ENCODE measurements at regions not wholly inside any gene's neighbourhood (a gene's known extent, or its start where the extent isn't known, plus 50 kb on each side); places are given as distances from the start of the nearest gene placed in this dataset.

GRCh38 chr10:33483124-33483815, 148.8 kb upstream of the NRP1 start:
- CTCF ChIA-PET (ENCODE audit: partially characterized antibody) = interaction anchor here (0.6 to 1.0 kb wide), 2 partner anchors 52 to 268 kb away, joined by 3 read pairs; no protein-coding TSS in a partner anchor
- Histone ChIP-seq H3K4ac (replicated peaks; ENCODE audit: insufficient read length, low read depth, low read length) (no peak overlapping the region), H4K8ac (ENCODE audit: extremely low read depth, insufficient read depth, low read length) (no peak overlapping the region), H3K27ac (ENCODE audit: low read depth, low read length) (no peak overlapping the region), H3K27me3 (replicated peaks in 1 of 4; ENCODE audit: control insufficient read depth in 3 of 4, extremely low read depth in 1 of 4, insufficient read depth in 3 of 4, low read length in 3 of 4) (no peaks in the 10 kb centered on the region), H2AK5ac (ENCODE audit: low read depth, low read length) (no peak overlapping the region), H3K79me1 (ENCODE audit: low read depth, low read length) (no peaks in the 10 kb centered on the region), H4K20me1 (replicated peaks in 1 of 2; ENCODE audit: control insufficient read depth in 1 of 2, insufficient read depth in 2 of 2, low read length in 2 of 2) (no peaks in the 10 kb centered on the region), H3K9me3 (ENCODE audit: insufficient read depth in 2 of 2, low read depth in 1 of 2, low read length in 1 of 2) (peaks cover 9 to 12% of the 10 kb centered on the region in 2 experiments; a peak in 3 of 4 replicates), H3K36me3 (ENCODE audit: control insufficient read depth in 2 of 4, insufficient read depth in 4 of 4, low read length in 3 of 4) (peaks cover 0 to 3% (median 0%) of the 10 kb centered on the region in 4 experiments; a peak in 1 of 8 replicates), H3K23ac (ENCODE audit: insufficient read length) (no peak overlapping the region), H2BK15ac (ENCODE audit: low read length) (no peak overlapping the region), H3K9ac (replicated peaks in 1 of 4; ENCODE audit: extremely low read depth in 1 of 4, low read depth in 3 of 4, low read length in 3 of 4) (no peak overlapping the region), H2BK12ac (ENCODE audit: low read depth, low read length) (peak overlapping the region; percentile 60), H3K56ac (replicated peaks; ENCODE audit: insufficient read length, low read depth, low read length) (no peak overlapping the region), H3K18ac (ENCODE audit: extremely low read depth, low read length) (no peak overlapping the region), H2BK120ac (replicated peaks; ENCODE audit: low read depth, low read length) (no peak overlapping the region), H3K4me3 (ENCODE audit: extremely low read depth in 1 of 4, insufficient read depth in 2 of 4, low read depth in 3 of 4, low read length in 4 of 4) (no peak overlapping the region), H3K23me2 (ENCODE audit: low read depth, low read length) (no peaks in the 10 kb centered on the region), H3K4me1 (replicated peaks in 1 of 4; ENCODE audit: control insufficient read depth in 3 of 4, insufficient read depth in 4 of 4, low read length in 3 of 4) (peaks cover 2 to 17% (median 11%) of the 10 kb centered on the region in 4 experiments; a peak in 5 of 7 replicates), H4K5ac (ENCODE audit: insufficient read length, low read depth, low read length) (no peak overlapping the region), H2BK20ac (ENCODE audit: low read length) (peak overlapping the region; percentile 87; the same call in 1 of the 2 replicates), H2BK5ac (ENCODE audit: low read depth, low read length) (0 out of 2 replicates have a peak overlapping the region, but pooled peaks have one; percentile 86), H3K14ac (ENCODE audit: insufficient read length) (no peak overlapping the region), H3K4me2 (ENCODE audit: insufficient read depth in 1 of 2, low read depth in 2 of 2, low read length in 2 of 2) (peak overlapping the region in 1 of 2 experiments; percentile 56; a peak in 2 of 4 replicates), H4K91ac (replicated peaks; ENCODE audit: insufficient read length, low read length) (no peak overlapping the region), H3K79me2 (ENCODE audit: control insufficient read depth in 1 of 2, insufficient read depth in 2 of 2, low read length in 2 of 2) (no peaks in the 10 kb centered on the region), H2AFZ (ENCODE audit: low read length) (no peak overlapping the region)
- POLR2A ChIA-PET (ENCODE audit: partially characterized antibody) = interaction anchor here (1.0 kb wide), 1 partner anchor 25 kb away, joined by 3 read pairs; no protein-coding TSS in a partner anchor
- no peak for FAIRE-seq
- no peak for DNase-seq (ENCODE audit: low read depth in 1 of 2, low spot score in 2 of 2)
- 33% methylated on average over 5 of the region's 5 CpGs; no CpG with 5 or more reads in 1 of the 2 experiments for WGBS, 2 experiments (ENCODE audit: extremely low coverage in 1 of 2, insufficient coverage in 1 of 2, insufficient read length in 1 of 2, insufficient replicate concordance in 2 of 2, low coverage in 1 of 2, low lambda C conversion rate in 2 of 2, missing lambda C conversion rate in 1 of 2)
- TF ChIP-seq BCL11A (IDR thresholded peaks at IDR 0.05; ENCODE audit: low read depth in 2 of 2, low read length in 2 of 2) (no peak), KDM4A (IDR thresholded peaks at IDR 0.05; ENCODE audit: low read depth, low read length, severe bottlenecking) (no peak), SIN3A (conservative IDR thresholded peaks at IDR 0.05 in 1 of 2, IDR thresholded peaks at IDR 0.05 in 1 of 2; ENCODE audit: low read depth in 1 of 2, low read length in 2 of 2) (no peak), GTF2F1 (IDR thresholded peaks at IDR 0.05; ENCODE audit: borderline replicate concordance, low read depth, low read length) (no peak)

Measured in H1 (cell line).